Ascending aorta (tissue), 2 donors: ENCODE measurements at regions not wholly inside any gene's neighbourhood (a gene's known extent, or its start where the extent isn't known, plus 50 kb on each side); places are given as distances from the start of the nearest gene placed in this dataset.

Source experiments
- DNase-seq, 2 donors: peaks; one replicate each; pipeline ENCODE4 v3.0.0-alpha.2; 2019; ENCODE audit warnings: low spot score in 2 of 2
- H3K27ac ChIP-seq, 2 donors: fragments of 200-600 bp; sonication (generic); one replicate each; pipeline ENCODE4 v1.5.1; 2016 to 2017; ENCODE audit warnings: mild to moderate bottlenecking in 1 of 2
- H3K27me3 ChIP-seq: fragments of 200-600 bp; sonication (generic); one replicate; pipeline ENCODE4 v1.5.1; 2017
- H3K36me3 ChIP-seq, 2 donors: fragments of 200-600 bp; sonication (generic); one replicate each; pipeline ENCODE4 v1.5.1; 2016
- H3K4me1 ChIP-seq, 2 donors: fragments of 200-600 bp; sonication (generic); one replicate each; pipeline ENCODE4 v1.5.1; 2016 to 2017; ENCODE audit warnings: mild to moderate bottlenecking in 1 of 2
- H3K4me3 ChIP-seq, 2 donors: fragments of 200-600 bp; sonication (generic); one replicate each; pipeline ENCODE4 v1.5.1; 2016 to 2017; ENCODE audit warnings: mild to moderate bottlenecking in 1 of 2
- H3K9me3 ChIP-seq, 2 donors: fragments of 200-600 bp; sonication (generic); one replicate each; pipeline ENCODE4 v1.5.1; 2016
- CTCF ChIP-seq, 3 experiments: fragments of 200-600 bp in 2 of 3; fragments of 450-650 bp in 1 of 3; sonication (generic) in 2 of 3; IDR thresholded peaks; one replicate each; pipeline ENCODE4 v1.5.1; 2016 to 2019; ENCODE audit warnings: antibody characterized with exemption in 3 of 3, mild to moderate bottlenecking in 1 of 3, moderate library complexity in 1 of 3
- intact Hi-C: fragments of 100-400 bp; cut with DNase I; formaldehyde crosslinking; loops from one replicate; pipeline ENCODE4 v1.15.1; 2023

GRCh38 chr1:237962985-237963384, 72.3 kb upstream of the ZP4 start:
- DNase-seq, result no peak
- no peaks in the 10 kb centered on the region for H3K36me3 ChIP-seq
- intact Hi-C loops, result no loop called here
- H3K4me1 ChIP-seq, result no peaks in the 10 kb centered on the region
- H3K27ac ChIP-seq, result no peak overlapping the region
- H3K27me3 ChIP-seq, result no peaks in the 10 kb centered on the region
- no peak for TF ChIP-seq CTCF (IDR thresholded peaks at IDR 0.05)
- no peaks in the 10 kb centered on the region for H3K9me3 ChIP-seq
- H3K4me3 ChIP-seq, result no peak overlapping the region

GRCh38 chr1:237961754-237962153, 71.0 kb upstream of the ZP4 start:
- Histone ChIP-seq H3K9me3 (no peaks in the 10 kb centered on the region), H3K4me3 (no peak overlapping the region), H3K4me1 (no peaks in the 10 kb centered on the region), H3K27ac (no peak overlapping the region), H3K27me3 (no peaks in the 10 kb centered on the region), H3K36me3 (no peaks in the 10 kb centered on the region)
- TF ChIP-seq CTCF (IDR thresholded peaks at IDR 0.05), result no peak
- intact Hi-C loops, result no loop called here
- DNase-seq, result no peak

GRCh38 chr1:237959838-237960237, 69.1 kb upstream of the ZP4 start:
- no peak for TF ChIP-seq CTCF (IDR thresholded peaks at IDR 0.05)
- Histone ChIP-seq H3K9me3 (no peaks in the 10 kb centered on the region), H3K4me3 (no peak overlapping the region), H3K36me3 (no peaks in the 10 kb centered on the region), H3K4me1 (no peaks in the 10 kb centered on the region), H3K27me3 (no peaks in the 10 kb centered on the region), H3K27ac (no peak overlapping the region)
- DNase-seq, result no peak
- intact Hi-C loops, result no loop called here

GRCh38 chr1:237953238-237953637, 62.5 kb upstream of the ZP4 start:
- TF ChIP-seq CTCF (IDR thresholded peaks at IDR 0.05), result no peak
- Histone ChIP-seq H3K27ac (no peak overlapping the region), H3K9me3 (no peaks in the 10 kb centered on the region), H3K27me3 (no peaks in the 10 kb centered on the region), H3K36me3 (no peaks in the 10 kb centered on the region), H3K4me3 (no peak overlapping the region), H3K4me1 (no peaks in the 10 kb centered on the region)
- intact Hi-C loops, result no loop called here
- no peak for DNase-seq
